Panc1 (cell line): ENCODE measurements at regions not wholly inside any gene's neighbourhood (a gene's known extent, or its start where the extent isn't known, plus 50 kb on each side); places are given as distances from the start of the nearest gene placed in this dataset.

Source experiments
- CTCF ChIP-seq: fragments of 450-650 bp; IDR thresholded peaks from 2 replicates; pipeline ENCODE4 v1.5.1; 2017; ENCODE audit warnings: mild to moderate bottlenecking
- POLR2AphosphoS5 ChIP-seq: IDR thresholded peaks from 2 replicates; pipeline ENCODE4 v1.6.1; 2012; ENCODE audit warnings: mild to moderate bottlenecking, low read depth, low read length, moderate library complexity
- TCF7L2 ChIP-seq: IDR thresholded peaks from 2 replicates; pipeline ENCODE4 v1.6.1; 2011; ENCODE audit warnings: mild to moderate bottlenecking, low read depth, low read length, inconsistent platforms
- TF ChIP-seq, protein P1 (sequence below), 2 experiments: IDR thresholded peaks; 2 replicates each; pipeline ENCODE4 v1.6.1; 2011 to 2012; ENCODE audit warnings: low read depth in 2 of 2, control low read depth in 1 of 2, low read length in 1 of 2, mild to moderate bottlenecking in 1 of 2, moderate library complexity in 1 of 2; ENCODE audit not compliant: insufficient read depth in 1 of 2

DNA sequence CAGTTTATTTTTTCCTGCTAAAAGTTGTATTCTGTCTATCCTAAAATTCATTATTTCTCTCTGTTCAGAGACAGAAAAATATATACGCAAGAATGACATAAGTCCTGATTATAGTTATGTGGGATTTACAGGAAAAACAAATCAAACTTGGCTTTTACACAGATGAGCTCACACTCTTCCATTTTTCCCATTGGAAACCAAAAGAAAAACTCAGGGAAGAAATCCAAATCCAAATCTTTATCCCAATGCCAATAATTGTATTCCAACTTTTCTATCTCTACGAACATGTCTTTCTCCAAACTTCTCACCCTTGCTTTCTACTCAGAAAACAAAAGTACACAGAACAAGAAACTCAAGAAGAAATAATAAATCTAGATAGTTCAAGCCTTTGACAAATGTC, 249.1 kb upstream of the TMEFF2 start:
- no peak for TF ChIP-seq CTCF
- TF ChIP-seq, protein P1, sequence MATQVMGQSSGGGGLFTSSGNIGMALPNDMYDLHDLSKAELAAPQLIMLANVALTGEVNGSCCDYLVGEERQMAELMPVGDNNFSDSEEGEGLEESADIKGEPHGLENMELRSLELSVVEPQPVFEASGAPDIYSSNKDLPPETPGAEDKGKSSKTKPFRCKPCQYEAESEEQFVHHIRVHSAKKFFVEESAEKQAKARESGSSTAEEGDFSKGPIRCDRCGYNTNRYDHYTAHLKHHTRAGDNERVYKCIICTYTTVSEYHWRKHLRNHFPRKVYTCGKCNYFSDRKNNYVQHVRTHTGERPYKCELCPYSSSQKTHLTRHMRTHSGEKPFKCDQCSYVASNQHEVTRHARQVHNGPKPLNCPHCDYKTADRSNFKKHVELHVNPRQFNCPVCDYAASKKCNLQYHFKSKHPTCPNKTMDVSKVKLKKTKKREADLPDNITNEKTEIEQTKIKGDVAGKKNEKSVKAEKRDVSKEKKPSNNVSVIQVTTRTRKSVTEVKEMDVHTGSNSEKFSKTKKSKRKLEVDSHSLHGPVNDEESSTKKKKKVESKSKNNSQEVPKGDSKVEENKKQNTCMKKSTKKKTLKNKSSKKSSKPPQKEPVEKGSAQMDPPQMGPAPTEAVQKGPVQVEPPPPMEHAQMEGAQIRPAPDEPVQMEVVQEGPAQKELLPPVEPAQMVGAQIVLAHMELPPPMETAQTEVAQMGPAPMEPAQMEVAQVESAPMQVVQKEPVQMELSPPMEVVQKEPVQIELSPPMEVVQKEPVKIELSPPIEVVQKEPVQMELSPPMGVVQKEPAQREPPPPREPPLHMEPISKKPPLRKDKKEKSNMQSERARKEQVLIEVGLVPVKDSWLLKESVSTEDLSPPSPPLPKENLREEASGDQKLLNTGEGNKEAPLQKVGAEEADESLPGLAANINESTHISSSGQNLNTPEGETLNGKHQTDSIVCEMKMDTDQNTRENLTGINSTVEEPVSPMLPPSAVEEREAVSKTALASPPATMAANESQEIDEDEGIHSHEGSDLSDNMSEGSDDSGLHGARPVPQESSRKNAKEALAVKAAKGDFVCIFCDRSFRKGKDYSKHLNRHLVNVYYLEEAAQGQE (IDR thresholded peaks at IDR 0.05; ENCODE audit: insufficient read depth in 1 of 2, low read depth in 2 of 2, low read length in 1 of 2), result no peak
- no peak for TF ChIP-seq POLR2AphosphoS5
- no peak for TF ChIP-seq TCF7L2
